Keratinocyte (primary cell): ENCODE measurements at regions not wholly inside any gene's neighbourhood (a gene's known extent, or its start where the extent isn't known, plus 50 kb on each side); places are given as distances from the start of the nearest gene placed in this dataset.

Experiments
- DNase-seq: peaks from one replicate; pipeline ENCODE4 v3.0.0-alpha.2; 2011; ENCODE audit warnings: low read depth, missing footprints, low spot score
- FAIRE-seq: peaks from 2 replicates; lab custom pipeline; 2011; peaks lifted over from hg19 to GRCh38; lab: Jason Lieb, UNC
- H2AFZ ChIP-seq: 2 replicates; pipeline ENCODE4 v1.6.0; 2012; ENCODE audit warnings: low read length, control low read depth, inconsistent platforms; ENCODE audit not compliant: control insufficient read depth
- H3K27ac ChIP-seq: 2 replicates; pipeline ENCODE4 v1.5.1; 2011; ENCODE audit warnings: low read length; ENCODE audit not compliant: control insufficient read depth, insufficient read depth
- H3K27me3 ChIP-seq: 3 replicates; pipeline ENCODE4 v1.6.0; 2011; ENCODE audit warnings: low read length; ENCODE audit not compliant: control insufficient read depth, insufficient read depth; ENCODE audit errors: extremely low read depth
- H3K36me3 ChIP-seq, 2 experiments: 2 replicates in 1 of 2; 3 replicates in 1 of 2; pipeline ENCODE4 v1.5.1; 2011; ENCODE audit warnings: low read length in 2 of 2, mild to moderate bottlenecking in 1 of 2; ENCODE audit not compliant: control insufficient read depth in 2 of 2, insufficient read depth in 2 of 2; ENCODE audit errors: extremely low read depth in 1 of 2
- H3K4me1 ChIP-seq: 3 replicates; pipeline ENCODE4 v1.5.1; 2011; ENCODE audit warnings: low read length; ENCODE audit not compliant: control insufficient read depth, insufficient read depth; ENCODE audit errors: extremely low read depth
- H3K4me2 ChIP-seq: 3 replicates; pipeline ENCODE4 v1.6.0; 2011; ENCODE audit warnings: low read depth, low read length; ENCODE audit not compliant: control insufficient read depth, insufficient read depth; ENCODE audit errors: extremely low read depth
- H3K4me3 ChIP-seq, 3 experiments: fragments of 200-600 bp in 1 of 3; sonication (generic) in 1 of 3; 2 replicates in 2 of 3; 3 replicates in 1 of 3; pipeline ENCODE4 v1.5.1; 2011 to 2016; ENCODE audit warnings: low read length in 3 of 3, mild to moderate bottlenecking in 3 of 3, control low read depth in 2 of 3, inconsistent platforms in 1 of 3, low read depth in 1 of 3, mixed read lengths in 1 of 3, mixed run types in 1 of 3, moderate library complexity in 1 of 3; ENCODE audit not compliant: control insufficient read depth in 2 of 3, insufficient read depth in 2 of 3; ENCODE audit errors: extremely low read depth in 1 of 3
- H3K79me2 ChIP-seq: 2 replicates; pipeline ENCODE4 v1.6.0; 2012; ENCODE audit warnings: low read length; ENCODE audit not compliant: control insufficient read depth, insufficient read depth
- H3K9ac ChIP-seq: 3 replicates; pipeline ENCODE4 v1.6.0; 2011; ENCODE audit warnings: low read length; ENCODE audit not compliant: control insufficient read depth, insufficient read depth; ENCODE audit errors: extremely low read depth
- H3K9me1 ChIP-seq: 3 replicates; pipeline ENCODE4 v1.6.0; 2011; ENCODE audit warnings: low read length; ENCODE audit not compliant: control insufficient read depth, insufficient read depth; ENCODE audit errors: extremely low read depth
- H3K9me3 ChIP-seq: 2 replicates; pipeline ENCODE4 v1.5.1; 2012; ENCODE audit warnings: low read depth, low read length; ENCODE audit not compliant: control insufficient read depth
- H4K20me1 ChIP-seq: 3 replicates; pipeline ENCODE4 v1.6.0; 2011; ENCODE audit warnings: low read length; ENCODE audit not compliant: control insufficient read depth, insufficient read depth; ENCODE audit errors: extremely low read depth
- CTCF ChIP-seq, 3 experiments: IDR thresholded peaks in 1 of 3; conservative IDR thresholded peaks in 1 of 3; optimal IDR thresholded peaks in 1 of 3; 2 replicates in 2 of 3; 3 replicates in 1 of 3; pipeline versions ENCODE3 to v1.5.1; 2011; ENCODE audit warnings: low read length in 3 of 3, mild to moderate bottlenecking in 3 of 3, moderate library complexity in 2 of 3, control low read depth in 1 of 3, inconsistent platforms in 1 of 3; ENCODE audit not compliant: insufficient read depth in 2 of 3; ENCODE audit errors: extremely low read depth in 1 of 3
- EZH2 ChIP-seq: IDR thresholded peaks from one replicate; pipeline ENCODE4 v1.6.1; 2012; ENCODE audit warnings: inconsistent platforms, mild to moderate bottlenecking, low read length, moderate library complexity
- dilution Hi-C: fragments of 300-500 bp; cut with MboI; formaldehyde crosslinking; loops from one replicate; pipeline ENCODE4 v1.7.0; 2020; ENCODE audit warnings: low sequenced_read_pairs; ENCODE audit not compliant: extremely low pct_ligation_motif_present

GRCh38 chr5:155969537-155969936 lies 357.4 kb upstream of the SGCD start:
- H3K27me3 ChIP-seq, result no peaks in the 10 kb centered on the region
- no peaks in the 10 kb centered on the region for H3K36me3 ChIP-seq
- no peaks in the 10 kb centered on the region for H3K79me2 ChIP-seq
- H3K9me3 ChIP-seq, result peaks cover under 1% of the 10 kb centered on the region
- H3K9me1 ChIP-seq, result no peaks in the 10 kb centered on the region
- no peak overlapping the region for H3K27ac ChIP-seq
- H3K4me3 ChIP-seq, result no peak overlapping the region
- no peak overlapping the region for H3K9ac ChIP-seq
- FAIRE-seq (no peak), DNase-seq (no peak)
- H3K4me1 ChIP-seq, result no peaks in the 10 kb centered on the region
- no peaks in the 10 kb centered on the region for H4K20me1 ChIP-seq
- TF ChIP-seq CTCF (optimal IDR thresholded peaks at IDR 0.05 in 1 of 3, IDR thresholded peaks at IDR 0.05 in 1 of 3, conservative IDR thresholded peaks at IDR 0.05 in 1 of 3; ENCODE audit: extremely low read depth in 1 of 3, insufficient read depth in 2 of 3, low read length in 3 of 3) (no peak), EZH2 (no peak)
- H2AFZ ChIP-seq, result no peak overlapping the region
- dilution Hi-C loops, result no loop called here
- no peak overlapping the region for H3K4me2 ChIP-seq

- Histone ChIP-seq H3K27ac (no peak overlapping the region), H3K9me1 (no peaks in the 10 kb centered on the region), H3K9ac (no peak overlapping the region), H3K36me3 (no peaks in the 10 kb centered on the region), H3K4me2 (no peak overlapping the region), H4K20me1 (no peaks in the 10 kb centered on the region), H3K4me1 (no peaks in the 10 kb centered on the region), H3K79me2 (no peaks in the 10 kb centered on the region), H3K9me3 (peaks cover 3% of the 10 kb centered on the region), H2AFZ (no peak overlapping the region), H3K4me3 (no peak overlapping the region), H3K27me3 (no peaks in the 10 kb centered on the region)
- TF ChIP-seq CTCF (optimal IDR thresholded peaks at IDR 0.05 in 1 of 3, IDR thresholded peaks at IDR 0.05 in 1 of 3, conservative IDR thresholded peaks at IDR 0.05 in 1 of 3; ENCODE audit: extremely low read depth in 1 of 3, insufficient read depth in 2 of 3, low read length in 3 of 3) (no peak), EZH2 (no peak)
- dilution Hi-C loops, result no loop called here
- FAIRE-seq (no peak), DNase-seq (no peak)
Observed at GRCh38 chr5:155974369-155974768, 352.6 kb upstream of the SGCD start.
